ENCODE measurements at regions not wholly inside any gene's neighbourhood (a gene's known extent, or its start where the extent isn't known, plus 50 kb on each side); places are given as distances from the start of the nearest gene placed in this dataset.

DNA sequence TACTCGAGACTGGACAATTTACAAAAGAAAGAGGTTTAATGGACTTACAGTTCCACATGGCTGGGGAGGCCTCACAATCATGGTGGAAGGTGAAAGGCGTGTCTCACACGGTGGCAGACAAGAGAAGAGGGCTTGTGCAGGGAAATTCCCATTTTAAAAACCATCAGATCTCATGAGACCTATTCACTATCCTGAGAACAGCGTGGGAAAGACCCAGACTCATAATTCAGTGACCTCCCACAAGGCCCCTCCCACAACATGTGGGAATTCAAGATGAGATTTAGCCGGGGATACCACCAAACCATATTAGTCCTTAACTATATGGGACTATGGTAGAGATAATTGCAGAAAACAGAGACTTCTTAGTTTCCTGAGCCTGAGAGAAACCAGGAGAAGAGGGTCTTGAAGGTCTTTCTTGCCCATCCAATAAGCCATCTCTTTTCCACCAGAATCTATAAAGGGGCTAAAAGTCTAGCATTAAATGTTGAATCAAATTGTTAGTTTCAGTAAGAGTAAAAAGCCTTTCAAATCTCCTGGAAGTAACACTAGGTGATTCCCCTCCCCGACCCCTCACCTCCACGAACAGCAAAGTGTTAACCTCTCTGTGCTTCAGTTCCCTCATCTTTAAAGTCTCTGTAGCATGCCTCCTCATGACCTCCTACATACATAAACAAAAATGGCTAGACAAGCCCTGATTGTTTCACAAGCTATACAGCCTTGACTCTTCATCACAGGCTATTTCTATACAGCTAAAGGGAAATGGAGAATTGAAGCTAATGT is 259.1 kb downstream of the TMEM167A start:
- TF ChIP-seq NFYB (IDR thresholded peaks at IDR 0.05; ENCODE audit: insufficient read depth, low read depth, low read length) (no peak), SIX5 (IDR thresholded peaks at IDR 0.05; ENCODE audit: low read depth, low read length, severe bottlenecking) (no peak), BHLHE40 (IDR thresholded peaks at IDR 0.05; ENCODE audit: borderline replicate concordance in 1 of 2, low read depth in 2 of 2, low read length in 1 of 2) (peak in 1 of 2 experiments; percentile 25; a peak in 1 of 4 replicates), SP1 (IDR thresholded peaks at IDR 0.05; ENCODE audit: low read depth, low read length) (no peak), SUPT20H (IDR thresholded peaks at IDR 0.05; ENCODE audit: borderline replicate concordance, control insufficient read depth, low read depth, low read length) (no peak), LARP7 (IDR thresholded peaks at IDR 0.05) (no peak), SIN3A (IDR thresholded peaks at IDR 0.05; ENCODE audit: low read depth, low read length) (no peak), ESRRA (IDR thresholded peaks at IDR 0.05; ENCODE audit: low read length) (no peak), ZNF24 (IDR thresholded peaks at IDR 0.05) (no peak), NR2C2 (IDR thresholded peaks at IDR 0.05; ENCODE audit: borderline replicate concordance, control insufficient read depth, insufficient read length, low read depth) (no peak)
- TF ChIP-seq, protein P1, sequence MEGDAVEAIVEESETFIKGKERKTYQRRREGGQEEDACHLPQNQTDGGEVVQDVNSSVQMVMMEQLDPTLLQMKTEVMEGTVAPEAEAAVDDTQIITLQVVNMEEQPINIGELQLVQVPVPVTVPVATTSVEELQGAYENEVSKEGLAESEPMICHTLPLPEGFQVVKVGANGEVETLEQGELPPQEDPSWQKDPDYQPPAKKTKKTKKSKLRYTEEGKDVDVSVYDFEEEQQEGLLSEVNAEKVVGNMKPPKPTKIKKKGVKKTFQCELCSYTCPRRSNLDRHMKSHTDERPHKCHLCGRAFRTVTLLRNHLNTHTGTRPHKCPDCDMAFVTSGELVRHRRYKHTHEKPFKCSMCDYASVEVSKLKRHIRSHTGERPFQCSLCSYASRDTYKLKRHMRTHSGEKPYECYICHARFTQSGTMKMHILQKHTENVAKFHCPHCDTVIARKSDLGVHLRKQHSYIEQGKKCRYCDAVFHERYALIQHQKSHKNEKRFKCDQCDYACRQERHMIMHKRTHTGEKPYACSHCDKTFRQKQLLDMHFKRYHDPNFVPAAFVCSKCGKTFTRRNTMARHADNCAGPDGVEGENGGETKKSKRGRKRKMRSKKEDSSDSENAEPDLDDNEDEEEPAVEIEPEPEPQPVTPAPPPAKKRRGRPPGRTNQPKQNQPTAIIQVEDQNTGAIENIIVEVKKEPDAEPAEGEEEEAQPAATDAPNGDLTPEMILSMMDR (IDR thresholded peaks at IDR 0.05 in 2 of 3, conservative IDR thresholded peaks at IDR 0.05 in 1 of 3; ENCODE audit: control insufficient read depth in 2 of 3, extremely low read depth in 1 of 3, insufficient read depth in 1 of 3, low read depth in 3 of 3, low read length in 3 of 3), result no peak

Data from GM12878 (cell line).